PC-9 (cell line): ENCODE measurements at regions not wholly inside any gene's neighbourhood (a gene's known extent, or its start where the extent isn't known, plus 50 kb on each side); places are given as distances from the start of the nearest gene placed in this dataset.

ENCODE experiments used
- BruUV-seq: library from RNA; stranded (reverse); fragments of 400-500 nt; replicated peaks from 2 replicates; lab custom pipeline; 2021; lab: Mats Ljungman, UMichigan
- CTCF ChIA-PET: fragments of 300-600 bp; sonication (Branson Sonifier 250); formaldehyde crosslinking; loops from one replicate; lab custom pipeline; 2022; ENCODE audit warnings: antibody characterized with exemption; lab: Charles Lee
- POLR2A ChIA-PET: fragments of 300-600 bp; sonication (Branson Sonifier 250); formaldehyde crosslinking; loops from one replicate; lab custom pipeline; 2022; ENCODE audit warnings: antibody characterized with exemption; ENCODE audit not compliant: unreplicated experiment; lab: Charles Lee
- DNase-seq, 2 experiments: peaks; one replicate each; pipeline versions ENCODE4 v3.0.0 to v3.0.0-alpha.2; 2015 to 2022; ENCODE audit warnings: mixed read lengths in 1 of 2
- H2AFZ ChIP-seq: fragments of 200-600 bp; sonication (generic); 2 replicates; pipeline ENCODE4 v1.8.1; 2017; ENCODE audit warnings: antibody characterized with exemption
- H3F3A ChIP-seq: fragments of 200-600 bp; sonication (generic); 2 replicates; pipeline ENCODE4 v1.8.1; 2017; ENCODE audit warnings: antibody characterized with exemption, mild to moderate bottlenecking, low read depth; ENCODE audit not compliant: insufficient read depth
- H3K27ac ChIP-seq: fragments of 200-600 bp; sonication (generic); 2 replicates; pipeline ENCODE4 v1.6.1; 2016; ENCODE audit warnings: mixed run types
- H3K27me3 ChIP-seq: fragments of 200-600 bp; sonication (generic); 2 replicates; pipeline ENCODE4 v1.6.1; 2016; ENCODE audit warnings: low read depth, mixed run types; ENCODE audit not compliant: insufficient read depth
- H3K36me3 ChIP-seq: fragments of 200-600 bp; sonication (generic); 2 replicates; pipeline ENCODE4 v1.6.1; 2016; ENCODE audit warnings: low read depth, mixed run types
- H3K4me1 ChIP-seq: fragments of 200-600 bp; sonication (generic); replicated peaks from 2 replicates; pipeline ENCODE4 v1.6.1; 2016; ENCODE audit warnings: mixed run types; ENCODE audit not compliant: insufficient read depth
- H3K4me2 ChIP-seq: fragments of 200-600 bp; sonication (generic); 2 replicates; pipeline ENCODE4 v1.6.1; 2017; ENCODE audit warnings: mixed run types
- H3K4me3 ChIP-seq: fragments of 200-600 bp; sonication (generic); 2 replicates; pipeline ENCODE4 v1.6.1; 2016; ENCODE audit warnings: mixed run types
- H3K79me2 ChIP-seq: fragments of 200-600 bp; sonication (generic); 2 replicates; pipeline ENCODE4 v1.6.1; 2017; ENCODE audit warnings: low read depth, mixed run types
- H3K9me2 ChIP-seq: fragments of 200-600 bp; sonication (generic); 2 replicates; pipeline ENCODE4 v1.8.1; 2017; ENCODE audit warnings: mild to moderate bottlenecking; ENCODE audit not compliant: insufficient read depth
- H3K9me3 ChIP-seq: fragments of 200-600 bp; sonication (generic); 2 replicates; pipeline ENCODE4 v1.8.1; 2016; ENCODE audit warnings: low read depth; ENCODE audit not compliant: insufficient read depth
- H4K20me1 ChIP-seq: fragments of 200-600 bp; sonication (generic); 2 replicates; pipeline ENCODE4 v1.8.1; 2017; ENCODE audit not compliant: insufficient read depth
- CTCF ChIP-seq: fragments of 200-600 bp; sonication (generic); conservative IDR thresholded peaks from 2 replicates; pipeline ENCODE4 v1.6.1; 2017; ENCODE audit warnings: mixed run types, antibody characterized with exemption, mild to moderate bottlenecking, moderate library complexity
- EZH2 ChIP-seq: fragments of 200-600 bp; sonication (generic); IDR thresholded peaks from 2 replicates; pipeline ENCODE4 v1.8.0; 2017; ENCODE audit warnings: antibody characterized with exemption, low read depth
- intact Hi-C: fragments of 100-400 bp; cut with micrococcal nuclease; formaldehyde crosslinking; loops from one replicate; pipeline ENCODE4 v1.10.0; 2022; ENCODE audit not compliant: unreplicated experiment

- BruUV-seq, result no TSS peak
- ChIA-PET POLR2A (interaction anchor here (0.6 kb wide), 1 partner anchor 456 kb away, joined by 17 read pairs; no protein-coding TSS in a partner anchor), CTCF (no interaction called here)
- H3K9me2 ChIP-seq, result no peaks in the 10 kb centered on the region
- DNase-seq, result no peak
- no peaks in the 10 kb centered on the region for H3K4me1 ChIP-seq
- no peak overlapping the region for H2AFZ ChIP-seq
- H3K27ac ChIP-seq, result no peak overlapping the region
- H3F3A ChIP-seq, result no peaks in the 10 kb centered on the region
- TF ChIP-seq EZH2, result no peak
- no peak for TF ChIP-seq CTCF
- H3K36me3 ChIP-seq, result no peaks in the 10 kb centered on the region
- H3K79me2 ChIP-seq, result no peaks in the 10 kb centered on the region
- intact Hi-C loops, result no loop called here
- no peaks in the 10 kb centered on the region for H3K9me3 ChIP-seq
- peaks cover 93% of the 10 kb centered on the region for H3K27me3 ChIP-seq
- no peak overlapping the region for H3K4me3 ChIP-seq
- H3K4me2 ChIP-seq, result no peak overlapping the region
- H4K20me1 ChIP-seq, result no peaks in the 10 kb centered on the region; the same call in 1 of the 2 replicates
Observed at GRCh38 chr7:357531-358209, 67.7 kb downstream of the FOXL3 start.

GRCh38 chr7:358352-358751, 68.4 kb downstream of the FOXL3 start:
- H3K36me3 ChIP-seq, result no peaks in the 10 kb centered on the region
- no peaks in the 10 kb centered on the region; the same call in 1 of the 2 replicates for H4K20me1 ChIP-seq
- H3F3A ChIP-seq, result no peaks in the 10 kb centered on the region
- H3K27ac ChIP-seq, result no peak overlapping the region
- H3K9me3 ChIP-seq, result no peaks in the 10 kb centered on the region
- ChIA-PET CTCF (no interaction called here), POLR2A (interaction anchor here (0.6 kb wide), 1 partner anchor 455 kb away, joined by 17 read pairs; no protein-coding TSS in a partner anchor)
- no peak for DNase-seq
- intact Hi-C loops, result no loop called here
- H2AFZ ChIP-seq, result no peak overlapping the region
- no peaks in the 10 kb centered on the region for H3K4me1 ChIP-seq
- H3K4me3 ChIP-seq, result no peak overlapping the region
- BruUV-seq, result no TSS peak
- peaks cover 93% of the 10 kb centered on the region for H3K27me3 ChIP-seq
- H3K9me2 ChIP-seq, result no peaks in the 10 kb centered on the region
- no peaks in the 10 kb centered on the region for H3K79me2 ChIP-seq
- no peak overlapping the region for H3K4me2 ChIP-seq
- TF ChIP-seq EZH2 (no peak), CTCF (no peak)

GRCh38 chr7:359226-359765, 69.3 kb downstream of the FOXL3 start:
- no peak overlapping the region for H3K27ac ChIP-seq
- H3K4me1 ChIP-seq, result no peaks in the 10 kb centered on the region
- intact Hi-C loops, result no loop called here
- H3K4me2 ChIP-seq, result no peak overlapping the region
- H4K20me1 ChIP-seq, result no peaks in the 10 kb centered on the region; the same call in 1 of the 2 replicates
- ChIA-PET CTCF (no interaction called here), POLR2A (no interaction called here)
- no peaks in the 10 kb centered on the region for H3K9me3 ChIP-seq
- no peaks in the 10 kb centered on the region for H3K36me3 ChIP-seq
- H2AFZ ChIP-seq, result no peak overlapping the region
- no TSS peak for BruUV-seq
- no peaks in the 10 kb centered on the region for H3F3A ChIP-seq
- no peaks in the 10 kb centered on the region for H3K9me2 ChIP-seq
- DNase-seq, result no peak
- H3K27me3 ChIP-seq, result peaks cover 93% of the 10 kb centered on the region
- TF ChIP-seq EZH2 (no peak), CTCF (no peak)
- no peaks in the 10 kb centered on the region for H3K79me2 ChIP-seq
- H3K4me3 ChIP-seq, result no peak overlapping the region
